Activated CD8-positive, alpha-beta memory T cell treated with anti-CD3 and anti-CD28 coated beads, Interleukin-2, amount 50 U/mL, for 24 hours (primary cell): ENCODE measurements at regions not wholly inside any gene's neighbourhood (a gene's known extent, or its start where the extent isn't known, plus 50 kb on each side); places are given as distances from the start of the nearest gene placed in this dataset.
"Not testable (repeated sequence)": the region's sequence is repeated elsewhere in the genome, so short reads cannot be mapped to it uniquely, and the experiment has no call there.

Source experiments
- DNase-seq: peaks from one replicate; pipeline ENCODE4 v3.0.0-alpha.2; 2020; ENCODE audit errors: extremely low read depth

- DNase-seq: no peak
Measured at GRCh38 chr18:1665079-1665478, 760.4 kb downstream of the ADCYAP1 start.

DNA sequence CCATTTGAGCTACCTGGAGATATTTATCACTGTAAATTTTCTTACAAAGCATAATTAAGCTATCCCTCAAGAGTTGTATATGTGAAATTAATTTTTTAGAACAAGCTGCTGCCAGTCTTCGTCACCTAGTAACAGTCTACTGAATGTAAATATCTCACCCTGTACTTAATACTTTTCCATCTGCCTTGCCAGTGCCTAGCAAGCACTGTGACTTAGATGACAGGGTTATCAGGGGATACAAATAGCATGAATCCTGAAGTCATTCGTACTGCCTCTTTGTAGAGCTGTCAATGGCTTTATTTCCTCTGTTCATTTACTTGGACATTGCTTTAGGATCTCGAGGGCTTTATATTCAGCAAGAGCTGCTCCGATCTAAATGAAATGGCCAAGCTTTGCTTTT is 763.6 kb downstream of the ADCYAP1 start:
- DNase-seq: no peak

DNA sequence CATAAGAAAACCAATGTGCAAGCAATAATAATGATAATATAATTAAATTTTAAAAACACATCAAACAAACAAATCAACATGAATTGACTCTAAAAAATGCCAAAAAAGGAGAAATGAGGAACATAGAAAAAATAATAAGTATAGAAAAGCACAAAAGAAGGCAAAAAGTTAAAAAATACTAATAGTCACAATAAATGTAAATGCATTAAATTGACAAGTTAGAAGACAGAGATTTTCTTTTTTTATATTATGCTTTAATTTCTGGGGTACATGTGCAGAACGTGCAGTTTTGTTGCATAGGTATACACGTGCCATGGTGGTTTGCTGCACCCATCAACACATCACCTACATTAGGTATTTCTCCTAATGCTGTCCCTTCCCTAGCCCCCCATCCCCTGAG is 767.0 kb downstream of the ADCYAP1 start:
- not testable (repeated sequence) for DNase-seq

DNA sequence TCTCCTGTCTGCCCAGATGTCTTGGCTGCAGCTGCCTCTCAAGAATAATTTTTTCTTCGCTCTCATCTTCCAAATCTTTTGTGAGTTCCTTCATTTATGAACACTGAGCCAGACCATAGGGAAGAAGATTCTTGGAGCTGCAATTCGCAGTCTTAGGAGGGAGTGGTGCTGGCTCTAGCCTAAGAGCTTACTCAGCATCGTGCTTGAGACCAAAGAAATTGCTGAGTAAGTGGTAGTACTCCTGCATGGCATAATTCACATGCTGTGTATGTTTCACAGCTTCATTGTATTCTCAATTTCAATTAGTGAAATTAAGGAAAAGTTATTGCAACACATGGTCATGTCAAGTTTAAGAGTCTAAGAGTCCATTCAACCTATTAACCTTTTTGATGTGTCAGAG is 771.7 kb downstream of the ADCYAP1 start:
- no peak for DNase-seq

DNA sequence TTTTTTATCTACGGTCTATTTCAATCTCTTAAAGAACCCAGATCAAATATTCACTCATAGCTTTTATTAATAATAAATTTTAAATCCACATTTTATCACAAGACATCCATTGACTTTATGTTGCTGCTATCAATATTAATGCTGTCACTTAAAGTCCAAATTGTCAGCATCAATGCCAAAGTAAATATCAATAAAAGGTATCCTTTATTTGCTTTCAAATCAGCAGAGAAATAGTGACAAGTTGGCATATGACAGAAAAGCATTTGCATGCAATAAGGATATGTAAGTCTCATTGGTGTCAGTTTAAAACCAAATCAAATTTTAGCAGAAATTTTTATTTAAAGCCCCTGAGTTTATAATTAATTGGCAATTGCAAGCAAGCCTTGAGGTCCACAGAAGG is 775.4 kb downstream of the ADCYAP1 start:
- DNase-seq: no peak

GRCh38 chr18:1691863-1692262 is 787.2 kb downstream of the ADCYAP1 start:
- no peak for DNase-seq

DNA sequence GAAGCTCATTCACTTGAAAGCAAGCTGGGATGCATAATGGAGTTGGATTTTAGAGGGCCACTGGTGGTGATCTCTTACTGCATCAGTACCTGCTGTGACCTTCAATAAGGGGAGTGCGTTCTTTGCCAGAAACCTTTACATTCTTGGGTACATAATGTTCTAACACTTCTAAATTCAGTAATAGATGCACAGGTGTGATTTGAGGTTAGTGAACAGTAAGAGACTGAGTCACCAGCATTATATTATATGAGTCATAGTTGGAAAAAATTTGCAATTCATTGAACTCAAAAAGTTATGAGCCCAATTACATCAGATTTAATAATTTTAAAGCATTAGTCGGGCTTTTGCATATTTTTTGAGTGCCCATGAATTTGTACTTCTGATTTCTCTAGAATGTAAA is 803.3 kb downstream of the ADCYAP1 start:
- DNase-seq: no peak

DNA sequence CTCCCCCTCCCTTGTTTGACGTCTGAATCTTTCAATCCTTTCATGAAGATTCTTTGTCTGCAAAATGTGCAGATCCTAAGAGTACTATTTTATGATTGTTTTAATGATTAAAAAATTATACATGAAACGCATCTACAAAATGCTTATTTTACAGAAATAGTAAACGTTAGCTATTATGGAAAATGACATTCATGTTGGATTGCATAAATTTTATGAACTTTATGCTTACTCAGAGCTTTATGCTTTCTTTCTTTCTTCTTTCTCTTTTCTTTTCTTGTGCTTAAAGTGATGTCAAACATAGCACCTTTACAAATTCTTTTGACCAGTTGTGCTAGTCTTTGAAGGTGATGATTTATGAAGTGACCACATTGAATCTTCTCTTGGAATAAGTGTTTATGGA is 805.4 kb downstream of the ADCYAP1 start:
- DNase-seq: no peak

DNA sequence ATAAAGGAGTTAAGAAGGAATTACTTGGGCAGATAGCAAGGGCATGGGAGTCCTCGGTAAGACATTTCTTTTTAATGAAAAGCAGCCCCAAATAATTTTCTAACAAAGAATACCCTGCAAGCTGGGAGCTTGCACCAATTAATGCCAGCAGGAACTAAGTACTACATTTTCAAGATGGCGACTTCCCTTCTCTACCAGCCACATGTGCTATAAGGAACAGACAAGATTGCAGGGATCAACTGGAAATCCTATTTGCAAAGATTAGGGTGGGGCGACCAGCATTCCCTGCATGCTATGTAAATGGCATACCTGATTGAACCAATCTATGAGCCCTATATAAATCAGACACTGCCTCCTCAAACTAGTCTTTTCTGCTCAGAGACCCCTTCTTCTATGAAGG is 827.5 kb downstream of the ADCYAP1 start:
- DNase-seq: no peak

GRCh38 chr18:1746131-1746530 is 825.2 kb downstream of the METTL4 start:
- DNase-seq: no peak

DNA sequence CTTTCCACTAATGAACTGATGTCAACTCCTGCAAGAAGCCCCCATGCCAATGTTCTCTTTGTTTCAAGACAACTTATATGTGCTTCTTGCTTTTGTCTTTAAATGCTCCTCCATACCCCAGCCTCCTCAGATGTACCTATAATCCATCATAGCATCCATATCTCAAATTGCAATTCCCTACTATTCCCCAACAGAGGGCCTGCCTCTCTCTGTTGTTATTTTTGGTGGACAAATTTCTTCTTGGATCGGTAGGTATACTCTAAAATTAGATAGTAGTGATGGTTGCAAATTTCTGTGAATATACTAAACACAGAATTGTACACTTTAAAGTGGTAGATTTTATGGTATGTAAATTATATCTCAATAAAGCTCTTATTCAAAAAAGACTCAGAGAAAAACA is 820.1 kb downstream of the METTL4 start:
- DNase-seq: no peak

DNA sequence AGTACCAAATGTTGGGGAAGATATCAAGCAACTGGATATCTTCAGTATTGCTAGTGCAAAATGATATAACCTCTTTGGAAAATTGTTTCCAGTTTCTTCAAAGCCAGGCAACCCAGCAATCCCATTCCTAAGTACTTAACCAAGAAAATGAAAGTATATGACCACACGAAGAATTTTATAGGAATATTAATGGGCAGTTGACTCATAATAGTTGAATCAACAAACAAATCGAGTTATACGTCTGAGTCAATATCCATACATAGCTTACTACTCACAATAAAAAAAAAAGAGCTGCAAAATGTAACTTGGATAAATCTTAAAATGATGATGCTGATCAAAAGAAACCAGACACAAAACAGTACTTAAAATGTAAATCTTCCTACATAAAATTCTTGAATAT is 810.4 kb downstream of the METTL4 start:
- no peak for DNase-seq

DNA sequence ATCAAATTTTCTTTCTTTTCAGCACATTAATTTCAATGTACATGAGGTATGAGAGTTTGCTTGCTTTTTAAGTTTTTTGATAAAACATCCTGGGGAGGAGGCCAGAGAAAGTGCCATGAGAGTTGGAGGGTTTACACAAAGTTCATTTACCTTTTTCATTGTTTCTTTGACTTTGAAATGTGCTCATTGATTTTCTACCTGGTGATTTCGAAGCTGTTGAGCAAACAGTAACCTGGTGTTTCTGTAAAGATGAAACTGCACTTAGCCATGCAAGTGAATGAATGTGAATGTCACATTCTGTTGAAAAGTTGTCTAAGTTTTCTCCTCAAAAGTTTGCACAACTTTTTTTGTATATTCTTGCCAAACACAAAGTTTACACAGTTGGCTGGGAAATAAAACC is 797.0 kb downstream of the METTL4 start:
- no peak for DNase-seq

GRCh38 chr18:1777843-1778242 is 793.5 kb downstream of the METTL4 start:
- no peak for DNase-seq

DNA sequence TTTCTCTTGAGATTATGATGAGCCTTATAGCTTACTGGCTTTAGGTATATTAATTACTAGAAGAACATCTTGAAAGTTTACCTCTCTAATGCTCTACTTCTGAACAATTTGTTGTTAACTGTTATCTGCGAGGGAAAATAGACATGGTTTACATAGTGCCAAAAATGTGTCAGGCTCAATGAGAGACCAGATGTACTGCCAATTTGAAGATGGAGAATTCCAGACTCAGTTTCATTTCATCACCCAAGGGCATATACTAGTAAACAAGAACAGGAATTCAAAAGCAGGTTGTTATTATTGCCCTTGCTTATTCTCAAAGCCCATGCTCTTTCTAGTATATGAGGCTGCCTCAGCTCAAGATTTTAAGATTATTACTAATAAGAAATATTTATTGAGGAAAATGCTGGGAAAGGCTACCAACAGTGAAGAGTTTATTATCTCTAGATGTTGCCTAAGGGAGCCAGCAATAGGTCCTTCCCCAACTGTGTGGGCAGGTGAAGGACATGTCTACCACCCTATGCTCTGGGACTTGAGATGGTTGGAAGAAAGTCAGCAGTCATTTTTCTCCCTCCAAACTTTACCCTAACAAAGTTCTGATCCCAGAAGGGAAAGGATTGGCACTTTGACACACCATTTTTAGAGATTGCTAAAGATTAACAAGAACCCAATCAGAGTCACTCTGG is 792.7 kb downstream of the METTL4 start:
- no peak for DNase-seq

DNA sequence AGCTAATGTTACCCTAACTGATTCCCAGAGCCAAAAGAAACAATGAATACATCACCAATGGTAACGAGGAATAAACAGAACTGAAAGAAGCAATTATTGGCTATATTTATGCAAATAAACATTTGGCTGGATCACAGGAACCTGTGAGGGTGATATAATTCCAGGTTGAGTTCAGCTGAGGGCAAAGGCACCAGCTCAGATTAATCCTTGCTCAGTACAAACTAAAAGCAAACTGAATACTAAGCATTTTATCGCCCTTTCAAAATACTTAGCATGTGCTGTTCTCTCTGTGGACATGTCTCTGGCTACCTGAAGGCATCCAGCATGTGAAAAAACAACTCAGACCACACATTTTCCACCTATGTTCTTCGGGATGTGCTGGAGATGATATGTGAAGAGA is 791.7 kb downstream of the METTL4 start:
- no peak for DNase-seq

DNA sequence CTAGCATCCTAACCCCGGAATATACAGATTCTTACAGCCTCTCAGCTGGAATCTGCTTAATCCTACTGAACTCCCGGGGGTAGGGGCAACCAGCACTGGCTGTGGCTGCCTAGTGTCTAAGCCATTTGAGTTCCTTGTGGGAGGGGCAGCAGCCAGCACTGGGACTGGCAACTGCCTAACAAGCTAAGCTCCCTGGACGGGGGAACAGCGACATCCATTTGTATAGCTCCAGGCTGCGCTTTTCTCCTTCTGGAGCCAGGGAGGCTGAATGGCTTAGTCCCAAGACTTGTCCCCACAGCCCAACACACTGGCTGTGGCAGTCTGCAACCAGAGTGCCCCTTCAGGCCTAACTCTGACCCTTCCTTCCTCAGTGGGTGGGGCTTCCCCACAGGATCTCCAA is 787.2 kb downstream of the METTL4 start:
- no peak for DNase-seq

DNA sequence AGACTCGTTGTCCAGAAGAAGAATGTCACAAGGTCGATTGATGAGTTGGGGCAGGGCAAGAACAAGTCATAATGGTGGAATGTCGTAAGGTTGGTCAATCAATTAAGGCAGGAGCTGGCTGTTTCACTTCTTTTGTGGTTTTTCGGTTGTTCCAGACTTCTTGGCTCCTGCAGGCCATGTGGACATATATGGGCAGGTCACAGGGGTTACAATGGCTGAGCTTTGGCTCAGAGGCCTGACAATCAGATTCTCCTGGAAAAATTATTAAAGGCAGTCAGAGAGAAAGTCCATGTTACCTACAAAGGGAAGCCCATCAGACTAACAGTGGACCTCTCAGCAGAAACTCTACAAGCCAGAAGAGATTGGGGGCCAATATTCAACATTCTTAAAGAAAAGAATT is 785.3 kb downstream of the METTL4 start:
- DNase-seq: not testable (repeated sequence)

DNA sequence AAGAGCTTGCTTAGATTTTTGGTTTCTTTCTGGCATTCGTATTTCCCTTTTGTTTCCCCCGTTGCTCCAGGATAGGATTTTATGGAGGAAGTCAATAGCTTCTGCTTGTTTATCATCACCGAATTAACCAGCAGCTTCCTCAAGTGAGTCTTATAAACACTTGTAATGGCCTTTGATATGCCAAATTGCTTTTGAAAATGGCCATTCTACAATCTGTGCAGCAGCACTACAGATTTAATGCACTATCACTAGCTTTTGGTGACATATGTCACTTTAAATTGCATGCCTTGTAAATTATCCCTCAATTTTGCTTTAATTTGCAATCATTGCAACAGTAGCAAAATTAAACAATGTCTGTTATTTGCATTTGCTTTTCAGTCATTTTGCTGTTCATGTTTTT is 774.7 kb downstream of the METTL4 start:
- DNase-seq: no peak

- DNase-seq: no peak
Measured at GRCh38 chr18:1797235-1797634, 774.1 kb downstream of the METTL4 start.

GRCh38 chr18:1805521-1805920 is 765.8 kb downstream of the METTL4 start:
- DNase-seq: no peak

- DNase-seq: no peak
Measured at GRCh38 chr18:1806884-1807615, 764.3 kb downstream of the METTL4 start.

DNA sequence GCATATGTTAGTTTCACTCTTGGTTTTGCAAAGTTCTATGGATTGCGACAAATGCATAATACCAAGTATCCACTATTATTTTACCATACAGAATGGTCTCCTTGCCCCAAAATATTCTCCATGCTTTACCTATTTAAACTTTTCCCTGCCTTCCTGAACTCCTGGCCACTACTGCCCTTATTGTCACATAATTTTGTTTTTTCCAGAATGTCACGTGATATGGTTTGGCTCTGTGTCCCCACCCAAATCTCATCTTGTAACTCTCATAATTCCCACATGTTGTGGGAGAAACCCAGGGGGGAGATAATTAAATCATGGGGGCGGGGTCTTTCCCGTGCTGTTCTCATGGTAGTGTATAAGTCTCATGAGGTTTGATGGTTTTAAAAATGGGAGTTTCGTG is 760.0 kb downstream of the METTL4 start:
- no peak for DNase-seq

- no peak for DNase-seq
Measured at GRCh38 chr18:1825296-1825695, 746.0 kb downstream of the METTL4 start.
